Glutamatergic neuron (in vitro differentiated cells): ENCODE measurements at regions not wholly inside any gene's neighbourhood (a gene's known extent, or its start where the extent isn't known, plus 50 kb on each side); places are given as distances from the start of the nearest gene placed in this dataset.
A peak's percentile ranks its signal among the peaks of the same experiment; 100 is the strongest.

ENCODE experiments used
- DNase-seq: peaks from one replicate; pipeline ENCODE4 v3.0.0; 2022
- H3K27ac Mint-ChIP-seq: one replicate; pipeline ENCODE4 v1.8.0; 2020; ENCODE audit warnings: mild to moderate bottlenecking, mixed read lengths, inconsistent platforms; ENCODE audit not compliant: unreplicated experiment
- H3K27me3 Mint-ChIP-seq: one replicate; pipeline ENCODE4 v1.8.0; 2020; ENCODE audit warnings: mild to moderate bottlenecking, moderate library complexity, mixed read lengths, inconsistent platforms; ENCODE audit not compliant: unreplicated experiment
- H3K36me3 Mint-ChIP-seq: one replicate; pipeline ENCODE4 v1.8.0; 2020; ENCODE audit warnings: mild to moderate bottlenecking, mixed read lengths, inconsistent platforms; ENCODE audit not compliant: unreplicated experiment
- H3K4me1 Mint-ChIP-seq: one replicate; pipeline ENCODE4 v1.8.0; 2020; ENCODE audit warnings: mild to moderate bottlenecking, low read depth, mixed read lengths, inconsistent platforms; ENCODE audit not compliant: unreplicated experiment
- H3K4me3 Mint-ChIP-seq: one replicate; pipeline ENCODE4 v1.8.0; 2020; ENCODE audit warnings: mild to moderate bottlenecking, mixed read lengths, inconsistent platforms; ENCODE audit not compliant: unreplicated experiment
- H3K9me3 Mint-ChIP-seq: one replicate; pipeline ENCODE4 v1.8.0; 2020; ENCODE audit warnings: mild to moderate bottlenecking, moderate library complexity, mixed read lengths, inconsistent platforms; ENCODE audit not compliant: unreplicated experiment
- TF ChIP-seq, protein P1 (sequence below): fragments of 200-600 bp; sonication (generic); IDR thresholded peaks from one replicate; pipeline ENCODE4 v1.5.0; 2021; ENCODE audit not compliant: partially characterized antibody, unreplicated experiment

DNA sequence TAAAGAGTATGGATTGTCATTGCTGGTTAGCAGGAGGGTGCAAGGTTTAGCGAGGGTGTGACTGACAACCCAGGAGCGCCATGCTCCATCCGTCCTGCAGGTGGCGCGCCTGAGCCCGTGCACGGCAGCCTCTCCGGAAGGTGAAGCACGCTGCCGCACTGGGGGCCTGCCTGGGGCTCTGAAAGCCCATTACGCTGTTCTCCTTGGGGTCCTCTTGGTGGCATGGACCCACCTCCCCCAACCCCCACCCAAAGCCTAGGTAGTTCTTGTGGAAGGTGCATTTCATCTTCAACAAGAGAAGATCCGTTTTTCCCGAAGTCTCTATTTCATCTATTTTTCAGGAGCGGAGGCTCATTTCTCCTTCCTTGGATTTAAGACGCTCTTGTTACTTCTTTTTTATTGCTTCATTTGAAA lies 197.4 kb upstream of the KCNG1 start:
- Mint-ChIP-seq H3K9me3 (peaks cover 11% of the 10 kb centered on the region), H3K27me3 (peaks cover 8% of the 10 kb centered on the region), H3K4me3 (no peak overlapping the region), H3K4me1 (no peaks in the 10 kb centered on the region), H3K36me3 (peaks cover 16% of the 10 kb centered on the region), H3K27ac (no peak overlapping the region)
- DNase-seq: peak; percentile 72
- TF ChIP-seq, protein P1, sequence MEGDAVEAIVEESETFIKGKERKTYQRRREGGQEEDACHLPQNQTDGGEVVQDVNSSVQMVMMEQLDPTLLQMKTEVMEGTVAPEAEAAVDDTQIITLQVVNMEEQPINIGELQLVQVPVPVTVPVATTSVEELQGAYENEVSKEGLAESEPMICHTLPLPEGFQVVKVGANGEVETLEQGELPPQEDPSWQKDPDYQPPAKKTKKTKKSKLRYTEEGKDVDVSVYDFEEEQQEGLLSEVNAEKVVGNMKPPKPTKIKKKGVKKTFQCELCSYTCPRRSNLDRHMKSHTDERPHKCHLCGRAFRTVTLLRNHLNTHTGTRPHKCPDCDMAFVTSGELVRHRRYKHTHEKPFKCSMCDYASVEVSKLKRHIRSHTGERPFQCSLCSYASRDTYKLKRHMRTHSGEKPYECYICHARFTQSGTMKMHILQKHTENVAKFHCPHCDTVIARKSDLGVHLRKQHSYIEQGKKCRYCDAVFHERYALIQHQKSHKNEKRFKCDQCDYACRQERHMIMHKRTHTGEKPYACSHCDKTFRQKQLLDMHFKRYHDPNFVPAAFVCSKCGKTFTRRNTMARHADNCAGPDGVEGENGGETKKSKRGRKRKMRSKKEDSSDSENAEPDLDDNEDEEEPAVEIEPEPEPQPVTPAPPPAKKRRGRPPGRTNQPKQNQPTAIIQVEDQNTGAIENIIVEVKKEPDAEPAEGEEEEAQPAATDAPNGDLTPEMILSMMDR: peak; percentile 81

DNA sequence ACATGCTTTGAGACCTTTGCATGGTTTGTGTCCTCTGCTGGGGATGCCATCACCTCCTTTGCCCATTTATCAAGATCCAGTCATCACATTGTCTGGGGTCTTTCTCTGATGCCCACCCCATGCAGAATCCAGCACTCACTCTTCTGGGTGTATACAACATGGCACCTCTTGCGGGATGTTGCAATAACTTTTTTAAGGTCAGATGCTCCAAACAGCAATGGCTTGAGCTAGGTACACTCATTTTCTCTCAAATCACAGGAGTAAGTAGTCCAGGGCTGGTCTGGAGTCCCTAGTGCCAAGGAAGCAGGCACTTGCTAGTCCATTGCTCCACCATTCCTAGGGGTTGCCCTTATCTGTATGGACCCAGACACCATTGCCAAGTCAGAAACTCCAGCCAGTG lies 196.6 kb upstream of the KCNG1 start:
- TF ChIP-seq, protein P1: no peak
- Mint-ChIP-seq H3K9me3 (peaks cover 10% of the 10 kb centered on the region), H3K27me3 (peaks cover 8% of the 10 kb centered on the region), H3K4me3 (no peak overlapping the region), H3K36me3 (peaks cover 16% of the 10 kb centered on the region), H3K4me1 (no peaks in the 10 kb centered on the region), H3K27ac (no peak overlapping the region)
- DNase-seq: no peak

DNA sequence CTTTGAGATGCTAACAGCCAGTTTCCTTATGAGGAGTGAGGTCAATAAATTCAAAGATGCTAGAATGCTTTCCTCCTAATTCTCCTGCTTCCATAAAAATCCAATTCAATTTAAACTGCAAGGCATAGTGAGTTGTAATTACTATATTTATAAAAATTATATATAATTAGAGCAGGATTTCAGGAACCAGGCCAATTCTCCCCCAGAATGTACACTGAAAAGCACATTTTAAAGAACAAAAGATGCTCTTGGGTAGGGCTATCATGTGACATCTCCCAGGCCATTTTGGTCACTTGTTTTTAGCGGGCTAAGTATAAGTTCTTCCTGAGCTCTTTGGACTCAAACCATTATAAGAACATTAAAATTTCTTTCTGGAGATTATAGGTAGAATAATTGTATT lies 195.7 kb upstream of the KCNG1 start:
- Mint-ChIP-seq H3K4me3 (no peak overlapping the region), H3K27ac (no peak overlapping the region), H3K4me1 (no peaks in the 10 kb centered on the region), H3K27me3 (peaks cover 8% of the 10 kb centered on the region), H3K9me3 (peaks cover 8% of the 10 kb centered on the region), H3K36me3 (peaks cover 16% of the 10 kb centered on the region)
- DNase-seq: no peak
- TF ChIP-seq, protein P1: no peak

DNA sequence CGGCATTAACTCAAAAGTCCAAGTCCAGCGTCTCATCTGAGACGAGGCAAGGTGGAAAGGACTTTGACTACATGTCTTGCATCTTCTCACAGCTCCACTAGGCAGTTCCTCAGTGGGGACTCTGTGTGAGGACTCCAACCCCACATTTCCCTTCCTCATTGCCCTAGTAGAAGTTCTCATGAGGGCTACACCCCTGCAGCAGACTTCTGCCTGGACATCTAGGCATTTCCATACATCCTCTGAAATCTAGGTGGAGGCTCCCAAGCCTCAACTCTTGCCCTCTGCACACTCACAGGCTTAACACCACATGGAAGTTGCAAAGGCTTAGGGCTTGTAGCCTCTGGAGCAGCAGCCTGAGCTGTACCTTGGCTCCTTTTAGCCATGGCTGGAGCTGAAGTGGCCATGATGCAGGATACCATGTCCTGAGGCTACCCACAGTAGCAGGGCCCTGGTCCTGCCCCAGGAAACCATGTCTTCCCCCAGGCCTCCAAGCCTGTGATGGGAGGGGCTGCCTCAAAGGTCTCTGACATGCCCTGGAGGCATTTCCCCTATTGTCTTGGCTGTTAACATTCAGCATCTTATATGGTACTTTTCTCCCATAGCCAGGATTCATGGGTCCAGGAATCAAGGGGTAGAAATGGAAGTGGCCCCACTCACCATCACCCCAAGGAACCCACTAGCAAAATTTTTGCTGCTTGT lies 194.6 kb upstream of the KCNG1 start:
- Mint-ChIP-seq H3K4me1 (no peaks in the 10 kb centered on the region), H3K9me3 (peaks cover 8% of the 10 kb centered on the region), H3K27me3 (peaks cover 8% of the 10 kb centered on the region), H3K4me3 (no peak overlapping the region), H3K36me3 (peaks cover 16% of the 10 kb centered on the region), H3K27ac (no peak overlapping the region)
- DNase-seq: no peak
- TF ChIP-seq, protein P1: no peak

DNA sequence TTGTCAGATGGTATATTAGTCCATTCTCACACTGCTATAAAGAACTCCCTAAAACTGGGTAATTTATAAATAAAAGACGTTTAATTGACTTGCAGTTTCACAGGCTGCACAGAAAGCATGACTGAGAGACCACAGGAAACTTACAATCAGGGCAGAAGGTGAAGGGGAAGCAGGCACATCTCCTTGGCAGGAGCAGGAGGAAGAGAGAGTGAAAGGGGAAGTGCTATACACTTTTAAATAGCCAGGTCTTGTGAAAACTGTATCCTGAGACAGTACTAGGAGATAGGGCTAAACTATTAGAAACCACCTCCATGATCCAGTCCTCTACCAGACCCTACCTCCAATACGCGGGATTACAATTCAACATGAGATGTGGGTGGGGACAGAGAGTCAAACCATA lies 193.9 kb upstream of the KCNG1 start:
- Mint-ChIP-seq H3K4me1 (no peaks in the 10 kb centered on the region), H3K27ac (no peak overlapping the region), H3K4me3 (no peak overlapping the region), H3K27me3 (peaks cover 8% of the 10 kb centered on the region), H3K9me3 (peaks cover 8% of the 10 kb centered on the region), H3K36me3 (peaks cover 16% of the 10 kb centered on the region)
- no peak for DNase-seq
- TF ChIP-seq, protein P1: no peak
